Right renal pelvis (tissue), 4 donors: ENCODE measurements at regions not wholly inside any gene's neighbourhood (a gene's known extent, or its start where the extent isn't known, plus 50 kb on each side); places are given as distances from the start of the nearest gene placed in this dataset.

Experiments
- DNase-seq, 4 donors: peaks; one replicate each; pipeline ENCODE4 v3.0.0-alpha.2; 2013; ENCODE audit warnings: low read depth in 4 of 4, low spot score in 3 of 4, missing footprints in 1 of 4

DNA sequence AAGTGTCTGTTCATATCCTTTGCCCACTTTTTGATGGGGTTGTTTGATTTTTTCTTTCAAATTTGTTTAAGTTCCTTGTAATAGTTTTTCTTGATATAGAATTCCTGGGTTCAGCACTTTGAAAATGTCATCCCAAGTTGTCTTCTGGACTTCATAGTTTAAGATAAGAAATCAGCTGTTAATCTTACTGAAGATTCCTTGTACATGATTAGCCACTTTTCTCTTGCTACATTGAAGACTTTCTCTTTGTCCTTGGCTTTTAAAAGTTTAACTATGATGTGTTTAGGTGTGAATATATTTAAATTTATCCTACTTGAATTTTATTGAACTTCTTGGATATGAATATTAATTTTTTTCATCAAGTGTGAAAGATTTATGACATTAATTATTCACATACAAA lies 387.2 kb upstream of the CWC22 start:
- no peak for DNase-seq

DNA sequence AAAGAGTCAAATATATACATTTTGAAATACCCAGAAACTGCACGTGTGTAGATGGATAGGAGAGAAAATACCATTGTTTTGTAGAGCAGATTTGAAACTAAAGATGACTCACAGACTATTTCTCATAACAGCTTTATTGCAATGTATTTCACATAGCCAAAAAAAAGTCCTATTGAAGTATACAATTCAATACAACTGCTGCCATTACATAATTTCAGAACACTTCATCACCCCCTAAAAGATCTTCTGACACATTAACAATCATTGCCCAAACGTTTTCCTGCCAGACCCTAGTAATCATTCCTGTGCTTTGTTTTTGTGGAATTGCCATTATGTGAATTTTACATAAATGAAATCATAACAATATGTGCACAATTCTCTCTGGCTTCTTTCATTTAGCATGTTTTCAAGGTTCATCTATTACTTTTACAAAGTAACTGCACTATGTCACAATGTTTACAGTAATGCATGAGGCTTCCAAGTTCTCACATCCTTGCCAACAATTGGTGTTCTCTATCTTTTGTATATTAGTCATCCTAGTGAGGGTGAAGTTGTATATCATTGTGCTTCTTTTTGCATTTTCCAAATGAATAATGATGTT lies 378.6 kb upstream of the CWC22 start:
- DNase-seq: no peak

DNA sequence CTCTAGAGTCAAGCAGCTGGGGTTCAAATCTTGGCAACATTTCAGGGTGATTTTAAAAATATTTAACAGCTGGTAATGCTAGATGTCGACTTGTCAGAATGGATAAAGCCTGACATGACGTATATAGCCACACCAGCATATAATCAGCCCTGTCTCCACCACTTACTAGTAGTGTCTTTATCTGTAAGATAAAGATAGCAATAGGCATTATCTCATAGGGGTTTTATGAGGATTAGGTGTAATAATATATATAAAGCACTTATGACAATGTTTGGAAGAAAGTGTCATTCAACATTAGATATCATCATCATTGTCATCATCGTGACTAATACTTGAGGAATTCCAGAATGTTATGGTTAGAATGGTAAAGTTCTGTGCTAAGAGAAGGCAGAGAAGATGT lies 369.0 kb upstream of the CWC22 start:
- DNase-seq: no peak

DNA sequence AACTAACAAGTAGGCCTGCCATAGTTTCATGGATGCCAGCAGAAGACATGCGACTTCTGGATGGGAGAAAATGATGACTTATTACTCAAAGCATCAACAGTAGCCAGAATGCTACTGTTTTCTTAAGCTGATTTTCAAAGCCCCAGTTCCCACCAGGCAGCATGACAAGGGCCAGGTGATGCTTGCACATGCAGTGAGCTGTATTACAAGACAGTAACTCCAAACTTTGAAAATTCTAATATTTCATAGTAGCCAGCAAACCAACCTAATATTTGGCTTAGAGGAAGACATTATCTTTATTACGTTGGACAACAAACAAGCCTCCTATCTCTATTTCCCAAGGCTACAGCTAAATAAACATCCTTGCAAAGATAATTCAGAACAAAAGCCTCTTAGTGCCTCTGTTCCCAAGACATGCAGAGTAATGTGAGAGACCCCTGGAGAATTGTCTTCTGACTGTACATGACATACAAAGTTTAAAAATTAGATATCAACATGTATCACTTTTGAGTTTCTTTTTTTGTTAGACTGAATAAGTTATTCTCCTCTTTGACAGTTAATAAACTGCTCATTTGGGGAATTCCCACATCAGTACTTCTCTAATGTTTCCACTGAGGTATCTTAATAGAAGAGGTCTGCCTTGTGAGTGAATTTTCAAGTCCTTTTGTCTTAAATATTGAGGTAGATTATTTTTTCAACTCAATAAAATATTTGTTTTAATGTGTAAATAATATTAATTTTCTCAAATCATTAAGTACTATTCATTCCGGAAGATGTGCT lies 367.6 kb upstream of the CWC22 start:
- no peak for DNase-seq

DNA sequence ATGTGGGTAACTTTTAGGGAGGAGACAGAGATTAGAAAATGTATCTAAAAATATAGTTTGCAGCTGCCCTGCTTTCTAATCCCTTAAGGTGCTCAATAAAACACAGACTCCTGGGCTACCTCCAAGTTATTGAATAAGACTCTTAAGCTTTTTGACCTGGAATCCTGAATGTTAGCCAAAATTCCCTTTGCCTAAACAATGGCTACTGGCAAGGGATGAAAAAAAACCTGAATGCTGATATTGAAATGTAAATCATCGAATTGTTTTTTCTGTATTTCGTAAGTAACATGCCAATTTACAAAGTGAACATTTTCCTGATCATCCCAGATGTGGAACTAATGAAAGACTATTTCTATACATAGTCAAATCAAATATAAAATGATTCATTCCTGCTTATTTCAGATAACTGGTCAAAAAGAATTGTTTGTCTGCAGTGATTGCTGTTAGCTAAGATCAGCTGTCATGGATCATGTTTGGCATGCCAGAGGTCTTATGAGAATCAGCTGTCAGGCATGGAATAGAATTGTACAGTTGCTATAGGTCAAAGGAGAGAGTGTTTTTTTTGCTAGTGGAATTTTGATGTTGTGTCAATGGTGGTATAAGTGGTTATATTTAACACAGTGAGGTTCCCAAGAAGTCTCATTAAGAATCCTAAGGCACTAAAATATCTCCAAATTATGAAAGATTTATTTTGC lies 363.6 kb upstream of the CWC22 start:
- no peak for DNase-seq

DNA sequence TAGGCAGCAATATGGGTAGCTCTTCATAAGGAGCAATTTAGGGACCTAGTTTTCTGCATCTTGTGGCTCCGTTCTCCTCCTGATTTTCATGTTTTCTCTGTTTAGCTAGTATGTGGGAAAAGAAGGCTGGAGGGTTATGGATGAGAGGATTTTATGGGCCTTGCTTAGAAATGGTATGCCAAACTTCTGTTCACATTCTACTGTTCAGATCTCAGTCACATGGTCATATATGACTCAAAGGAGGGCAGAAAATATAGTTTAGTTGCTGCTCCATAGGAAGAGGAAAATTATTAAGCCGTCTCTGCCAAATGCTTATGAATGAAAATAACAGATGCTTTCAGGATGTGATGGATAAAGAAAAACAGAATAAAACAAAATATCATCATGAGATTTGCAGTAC lies 361.8 kb upstream of the CWC22 start:
- no peak for DNase-seq

DNA sequence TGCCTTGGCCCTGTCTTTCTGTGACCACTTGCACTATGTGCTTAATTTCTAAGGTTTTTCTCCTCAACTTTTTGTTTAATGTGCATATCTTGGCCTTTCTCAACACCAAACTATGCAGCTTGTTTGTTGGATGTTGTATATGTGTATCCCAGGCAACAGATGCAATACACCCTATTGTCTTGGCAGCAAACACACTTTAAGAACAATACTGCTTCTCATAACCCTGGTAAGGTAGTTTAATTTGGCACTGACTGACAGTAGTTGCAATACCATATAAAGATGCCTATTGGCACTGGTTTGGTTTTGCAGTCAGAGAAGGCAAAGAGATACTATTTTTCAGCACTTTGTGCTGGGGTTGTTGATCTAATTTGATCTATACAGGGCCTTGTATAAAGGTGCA lies 360.7 kb upstream of the CWC22 start:
- DNase-seq: no peak

DNA sequence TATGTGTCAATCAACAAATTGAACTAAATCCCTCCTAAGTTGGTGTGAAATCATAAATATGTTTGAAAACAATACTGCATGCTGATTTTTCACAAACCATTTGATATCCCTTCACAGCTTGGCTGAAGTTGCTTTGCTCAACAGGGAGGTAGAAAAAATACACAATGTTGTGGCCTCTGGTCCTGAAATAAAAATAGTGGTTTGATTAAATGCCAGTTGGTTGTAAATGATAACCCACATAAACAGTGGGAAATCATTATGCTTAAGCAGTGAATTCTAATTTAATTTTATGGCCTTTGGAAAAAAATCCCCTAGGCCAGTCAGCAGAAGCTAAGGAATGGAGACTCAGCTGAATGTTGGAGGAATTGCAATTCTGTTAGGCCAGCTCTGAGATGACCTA lies 359.4 kb upstream of the CWC22 start:
- no peak for DNase-seq

DNA sequence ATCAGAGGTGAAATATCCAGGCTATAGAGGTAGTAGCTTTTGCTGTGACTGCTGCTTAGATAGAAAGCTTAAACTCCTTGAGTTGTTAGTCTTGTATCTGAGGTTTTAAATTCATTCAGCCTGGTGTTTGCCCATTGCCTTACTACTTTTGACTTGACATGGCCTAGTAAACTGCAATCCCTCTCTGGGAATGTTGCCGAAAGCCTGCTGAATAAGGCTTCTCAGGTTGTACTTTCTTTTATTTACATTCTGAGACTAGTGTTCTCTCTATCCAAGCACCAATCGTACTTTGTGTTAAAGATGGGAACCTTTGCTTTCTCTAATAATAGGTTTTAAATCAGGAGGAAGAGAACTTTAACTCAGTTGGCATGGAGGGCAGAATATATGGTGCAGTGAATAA lies 357.6 kb upstream of the CWC22 start:
- DNase-seq: no peak

DNA sequence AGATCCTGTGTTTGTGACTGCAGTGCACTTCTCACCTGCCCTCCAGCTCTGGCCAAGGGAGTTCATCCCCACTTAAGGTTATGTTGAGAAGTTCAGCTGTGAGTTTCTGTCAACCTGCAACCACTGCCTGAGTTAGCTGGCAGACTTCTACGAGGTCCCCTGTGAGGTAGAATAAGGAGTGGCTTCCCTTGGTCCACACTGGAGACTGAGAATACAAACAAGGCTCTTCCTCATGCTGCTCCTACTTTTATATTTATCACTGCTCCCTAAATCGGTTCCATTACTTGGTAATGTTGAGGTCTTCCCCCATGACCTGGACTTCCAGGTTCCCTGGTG lies 353.2 kb upstream of the CWC22 start:
- no peak for DNase-seq

DNA sequence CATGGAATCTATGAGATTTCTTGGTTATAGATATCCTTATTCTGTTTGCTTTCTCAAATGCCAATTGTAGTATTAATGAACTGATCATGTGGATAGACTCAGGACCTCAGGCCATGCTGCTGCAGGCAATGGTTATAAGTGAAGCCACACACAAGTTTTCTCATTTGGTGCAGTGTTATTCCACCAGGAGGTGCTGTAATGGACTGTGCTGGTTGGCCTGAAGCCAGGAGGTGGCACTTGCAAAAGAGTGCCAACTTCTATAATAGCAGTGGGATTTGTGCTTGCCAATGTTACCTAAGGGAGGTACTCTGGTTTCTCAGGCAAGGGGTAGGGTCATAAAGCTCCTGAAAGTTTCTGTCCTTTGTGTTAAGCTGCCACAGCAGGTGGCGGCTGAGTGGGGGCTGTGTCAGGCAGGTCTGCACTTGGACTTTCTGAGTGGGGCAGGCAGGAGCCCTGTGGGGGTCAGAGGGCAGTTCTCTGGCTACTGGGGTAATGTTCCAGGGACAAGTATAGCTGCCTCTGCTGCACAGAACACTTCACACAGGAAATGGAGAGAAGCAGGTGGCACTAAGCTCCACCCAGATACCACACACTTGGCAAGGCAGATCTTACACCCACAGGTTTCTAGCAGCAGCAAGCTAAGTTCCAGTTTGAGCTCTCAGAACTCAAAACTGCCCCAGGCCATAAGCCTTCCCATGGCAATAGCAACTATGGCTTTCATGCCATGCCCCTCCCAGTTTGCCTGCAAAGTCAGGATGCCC lies 352.6 kb upstream of the CWC22 start:
- DNase-seq: no peak

DNA sequence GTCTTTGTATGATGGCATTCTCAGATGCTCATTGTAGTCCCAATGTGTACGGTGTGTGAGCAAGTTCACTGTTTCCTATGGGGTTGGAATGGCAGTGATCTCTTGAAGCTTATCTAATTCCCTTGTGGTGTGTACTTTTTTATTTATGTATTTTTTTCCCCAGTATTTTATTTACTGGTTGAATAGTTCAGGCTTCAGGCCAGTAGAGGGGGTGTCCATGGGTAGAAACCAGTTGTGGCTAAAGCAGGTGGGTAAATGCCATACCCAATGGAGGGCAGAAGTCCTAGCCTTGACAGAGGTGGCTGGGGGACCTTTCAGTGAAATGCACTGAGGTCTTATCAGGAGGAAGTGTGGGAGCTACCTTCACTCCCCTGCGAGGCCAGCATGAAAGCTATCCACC lies 351.4 kb upstream of the CWC22 start:
- no peak for DNase-seq

DNA sequence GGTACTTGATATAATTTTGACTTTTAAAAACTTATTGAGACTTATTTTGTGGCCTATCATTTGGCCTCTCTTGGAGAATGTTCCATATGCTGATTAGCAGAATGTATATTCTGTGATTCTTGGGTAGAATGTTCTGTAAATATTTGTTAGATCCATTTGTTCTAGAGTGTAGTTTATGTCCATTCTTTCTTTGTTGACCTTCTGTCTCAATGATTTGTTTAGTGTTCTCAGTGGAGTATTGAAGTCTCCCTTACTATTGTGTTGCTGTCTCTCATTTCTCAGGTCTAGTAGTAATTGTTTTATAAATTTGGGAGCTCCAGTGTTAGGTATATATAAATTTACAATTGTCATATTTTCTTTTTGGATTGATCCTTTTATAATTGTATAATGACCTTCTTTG lies 349.6 kb upstream of the CWC22 start:
- DNase-seq: no peak

DNA sequence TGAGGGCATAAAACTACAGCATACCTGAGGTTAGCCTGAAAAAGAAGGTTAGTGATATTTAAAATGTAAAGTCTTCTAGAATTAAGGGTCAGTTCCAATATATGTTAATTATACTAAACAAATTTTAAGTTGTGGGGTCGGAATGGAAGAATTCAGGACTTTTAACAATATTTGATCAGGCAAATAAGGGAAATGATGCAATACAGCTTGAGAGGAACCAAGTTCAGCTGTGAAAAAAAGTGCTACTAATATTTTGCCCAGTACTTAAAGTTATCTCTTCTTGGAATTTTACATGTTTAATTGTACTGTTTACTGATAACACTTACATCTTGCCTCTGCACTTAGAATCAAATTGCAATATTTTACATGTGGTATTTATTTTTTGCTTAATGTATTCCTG lies 345.5 kb upstream of the CWC22 start:
- DNase-seq: no peak

DNA sequence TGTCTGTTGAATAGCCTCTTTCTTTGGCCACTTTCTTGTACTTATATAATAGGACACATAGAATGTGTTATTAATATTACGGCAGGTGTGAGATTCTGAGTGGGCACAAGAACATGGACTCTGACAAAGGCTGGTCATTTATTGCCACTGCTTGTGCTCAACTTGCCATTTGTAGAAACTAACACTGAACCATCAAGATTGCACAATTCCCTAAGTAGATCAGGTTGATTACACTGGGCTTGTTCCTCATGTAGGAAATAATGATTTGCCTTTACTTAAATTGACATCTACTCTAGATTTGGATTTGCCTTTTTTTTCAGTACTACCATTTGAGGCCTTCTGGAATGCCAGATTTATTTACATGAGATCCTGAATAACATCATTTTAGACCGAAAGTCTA lies 342.7 kb upstream of the CWC22 start:
- DNase-seq: no peak

DNA sequence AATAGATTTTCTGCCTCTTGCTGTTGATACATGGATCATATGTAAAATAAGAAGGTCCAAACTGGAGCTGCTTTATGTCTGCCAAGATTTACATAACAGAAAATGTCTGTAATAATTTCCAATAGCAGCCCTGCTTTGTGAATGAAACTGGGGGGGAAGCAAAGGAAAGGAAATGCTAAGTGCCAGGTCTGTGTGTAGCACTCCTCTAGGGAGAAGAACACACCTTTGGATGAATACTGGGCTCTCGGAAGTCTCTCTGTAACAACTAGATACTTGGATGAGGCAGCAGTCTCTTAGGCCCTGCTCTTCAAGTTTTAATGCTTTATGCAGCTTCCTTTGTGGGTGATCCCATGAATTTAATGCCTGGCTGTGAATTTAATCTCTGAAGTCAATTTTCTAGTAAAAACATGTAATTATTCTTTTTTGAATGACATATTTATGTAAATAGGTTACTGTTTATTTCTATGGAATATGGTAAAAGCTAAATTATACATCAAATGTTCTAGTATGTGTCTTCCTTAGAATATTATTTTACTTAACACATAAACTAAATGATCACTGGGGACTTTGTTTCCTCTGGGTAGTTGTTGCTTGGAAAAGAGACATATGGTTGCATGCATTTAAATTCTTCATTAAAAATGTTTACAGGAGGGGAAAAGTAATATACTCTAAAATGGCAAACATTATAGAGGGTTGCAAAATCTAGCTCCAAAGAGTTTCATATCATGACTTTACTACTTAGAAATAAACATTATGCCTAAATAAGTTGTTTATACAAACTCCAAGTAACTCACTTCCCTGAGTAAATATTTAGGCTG lies 336.6 kb upstream of the CWC22 start:
- no peak for DNase-seq

DNA sequence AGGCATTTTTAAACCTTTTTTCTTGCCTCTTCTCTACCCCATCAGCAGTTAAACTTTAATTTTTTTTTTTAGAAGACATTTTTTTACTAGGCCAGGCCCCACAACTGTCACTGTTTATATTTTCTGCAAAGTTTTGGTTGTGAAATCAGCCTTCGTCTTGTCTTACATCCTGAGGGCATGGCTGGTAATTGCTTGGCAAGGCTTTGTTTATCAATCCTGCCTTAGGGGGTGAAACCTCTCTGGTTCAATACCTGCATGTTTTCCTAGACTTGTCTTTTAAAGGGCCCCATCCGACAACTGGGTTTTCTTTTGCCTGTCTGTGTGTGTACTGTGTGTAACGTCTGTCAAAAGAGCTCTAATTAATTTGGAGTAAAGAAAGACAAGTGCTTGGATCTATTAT lies 330.0 kb upstream of the CWC22 start:
- no peak for DNase-seq

DNA sequence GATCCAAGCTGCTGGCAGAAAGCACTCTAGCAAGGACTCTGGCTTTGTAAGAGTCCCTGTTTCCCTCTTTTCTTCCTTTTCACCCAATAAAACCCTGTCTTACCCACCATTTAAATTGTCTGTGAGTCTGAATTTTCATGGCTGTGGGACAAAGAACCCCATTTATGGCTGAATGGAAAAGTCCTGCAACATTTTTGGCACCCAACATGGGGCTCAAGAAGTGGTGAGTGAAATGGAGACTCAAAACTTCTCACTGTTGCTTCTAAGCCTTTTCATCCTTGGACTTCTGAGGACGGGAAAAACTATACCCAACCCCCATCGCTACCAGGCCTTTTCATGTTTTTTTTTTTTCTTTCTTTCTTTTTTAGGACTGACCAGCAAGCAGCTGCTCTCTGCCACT lies 329.5 kb upstream of the CWC22 start:
- DNase-seq: no peak

DNA sequence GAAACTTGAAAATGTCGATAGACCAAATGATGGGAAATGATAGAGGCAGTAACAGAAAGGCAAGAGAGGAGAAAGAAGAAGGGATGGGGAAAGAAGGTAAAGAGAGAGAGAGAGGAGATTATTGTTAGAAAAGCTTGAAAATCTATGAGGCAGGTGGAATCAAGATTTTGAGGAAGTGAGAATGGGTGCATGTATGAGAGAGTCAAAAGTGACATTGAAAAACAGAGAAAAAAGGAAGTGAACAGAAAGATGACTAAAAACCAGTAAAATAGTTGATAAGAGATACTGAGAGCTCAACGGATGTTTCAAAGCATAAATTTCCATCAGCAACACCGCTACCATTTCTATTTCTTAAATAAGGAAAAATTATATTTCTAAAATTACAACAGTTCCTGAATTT lies 327.4 kb upstream of the CWC22 start:
- no peak for DNase-seq

DNA sequence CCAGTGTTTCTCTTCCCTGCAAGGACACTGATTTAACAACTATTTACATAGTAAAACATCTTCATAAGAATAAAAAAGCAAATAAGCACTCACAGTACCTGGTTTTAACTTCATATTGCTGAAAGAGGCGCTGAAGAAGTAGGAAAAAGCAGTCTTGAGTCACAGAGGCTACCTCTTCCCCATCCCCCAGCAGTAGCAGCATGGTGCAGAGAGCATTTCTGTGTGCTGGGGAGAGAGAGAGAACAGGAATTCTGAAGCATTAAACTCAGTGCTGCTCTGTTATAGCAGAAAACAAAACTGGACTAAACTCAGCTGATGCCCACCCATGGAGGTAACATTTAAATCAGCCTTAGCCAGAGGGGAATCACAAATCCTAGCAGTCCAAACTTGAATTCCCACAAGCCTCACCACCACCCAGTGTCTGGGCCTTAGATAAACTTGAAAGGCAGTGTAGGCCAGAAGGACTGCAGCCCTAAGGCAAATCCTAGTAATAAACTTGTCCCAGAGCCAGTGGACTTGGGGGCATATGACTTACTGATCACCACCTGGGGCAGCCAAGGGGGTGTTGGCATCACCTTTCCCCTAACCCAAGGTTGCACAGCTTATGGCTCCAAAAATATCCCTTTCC lies 321.8 kb upstream of the CWC22 start:
- DNase-seq: no peak
